ENCODE measurements at regions not wholly inside any gene's neighbourhood (a gene's known extent, or its start where the extent isn't known, plus 50 kb on each side); places are given as distances from the start of the nearest gene placed in this dataset.

GRCh38 chr5:178796165-178796945 lies 63.4 kb upstream of the ZNF354B start:
- TF ChIP-seq POLR2A (IDR thresholded peaks at IDR 0.05; ENCODE audit: low read depth) (no peak), CTCF (IDR thresholded peaks at IDR 0.05) (no peak), EP300 (IDR thresholded peaks at IDR 0.05) (no peak), POLR2AphosphoS5 (IDR thresholded peaks at IDR 0.05) (no peak)

Measured in esophagus muscularis mucosa (tissue), 4 donors.